GM19240 (cell line): ENCODE measurements at regions not wholly inside any gene's neighbourhood (a gene's known extent, or its start where the extent isn't known, plus 50 kb on each side); places are given as distances from the start of the nearest gene placed in this dataset.

Source experiments
- DNase-seq: peaks from one replicate; pipeline ENCODE4 v3.0.0; 2011; ENCODE audit warnings: low spot score; ENCODE audit not compliant: insufficient read length

DNA sequence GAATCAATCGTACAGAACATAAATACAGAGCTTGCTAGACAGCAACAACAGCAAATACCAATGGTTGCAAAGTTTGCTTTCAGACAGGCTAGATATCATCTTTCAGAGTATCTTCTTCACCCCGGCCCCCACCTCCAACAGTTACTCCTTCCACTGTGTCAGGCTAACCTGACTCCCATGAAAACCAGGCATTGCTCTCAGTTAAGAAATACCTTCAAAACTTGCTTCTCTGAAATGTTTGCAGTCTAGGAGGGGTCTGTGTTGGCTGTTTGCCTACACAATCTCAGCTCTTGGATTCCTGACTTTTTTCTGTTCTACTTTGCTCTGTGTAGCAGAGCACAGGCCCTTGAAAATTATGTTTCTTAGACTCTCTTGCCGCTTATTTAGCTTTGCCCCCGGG, 599.5 kb upstream of the SYT4 start:
- no peak for DNase-seq

DNA sequence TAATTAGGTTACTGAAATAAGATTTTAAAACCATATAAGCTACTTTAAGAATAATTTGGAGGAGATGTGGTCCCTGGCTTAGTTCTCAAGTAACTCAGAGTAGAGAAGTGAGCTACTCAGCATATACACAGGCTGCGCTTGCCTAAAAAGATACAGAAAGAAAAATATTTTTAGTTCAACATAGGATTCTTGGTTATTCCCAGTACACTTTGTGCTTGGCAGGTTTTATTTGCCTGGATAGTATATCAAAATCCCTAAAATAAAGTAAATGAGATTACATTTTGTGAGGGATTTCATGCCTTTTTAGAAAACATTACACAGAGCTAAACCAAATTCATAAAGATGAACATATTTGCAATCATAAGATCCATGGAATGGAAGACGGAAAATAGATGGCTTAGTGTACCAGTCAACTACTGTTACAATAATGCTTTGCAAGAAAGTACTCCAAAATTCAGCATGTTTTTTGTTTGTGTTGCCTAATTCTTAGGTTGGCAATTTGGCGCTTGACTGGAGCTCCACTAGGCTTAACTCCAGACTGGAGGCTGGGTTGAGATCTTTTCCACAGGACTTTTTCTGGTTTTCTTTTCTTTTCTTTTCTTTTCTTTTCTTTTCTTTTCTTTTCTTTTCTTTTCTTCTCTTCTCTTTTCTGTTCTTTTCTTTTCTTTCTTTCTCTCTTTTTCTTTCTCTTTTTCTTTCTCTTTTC, 600.5 kb upstream of the SYT4 start:
- DNase-seq, result no peak

DNA sequence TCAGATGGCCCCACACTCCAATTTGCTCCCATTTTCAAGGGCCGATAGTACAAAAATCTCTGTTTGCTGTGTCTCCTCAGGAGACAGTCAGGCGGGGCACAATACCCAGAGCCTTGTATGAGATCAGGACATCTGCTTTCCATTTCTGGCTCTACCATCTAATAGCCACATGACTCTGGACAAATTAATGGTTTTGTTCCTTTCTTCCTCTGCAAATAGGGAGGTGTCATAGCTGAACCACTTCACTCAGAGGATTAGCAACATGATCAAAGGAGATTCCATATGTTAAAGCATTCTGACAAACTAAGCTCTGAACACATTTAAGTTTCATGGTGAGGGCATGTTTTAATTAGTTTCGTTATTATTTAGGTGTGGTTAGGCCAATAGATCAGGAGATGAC, 602.1 kb upstream of the SYT4 start:
- DNase-seq, result no peak

GRCh38 chr18:43882358-43883055, 605.2 kb upstream of the SYT4 start:
- DNase-seq, result no peak

GRCh38 chr18:43883886-43884285, 606.6 kb upstream of the SYT4 start:
- DNase-seq, result no peak

DNA sequence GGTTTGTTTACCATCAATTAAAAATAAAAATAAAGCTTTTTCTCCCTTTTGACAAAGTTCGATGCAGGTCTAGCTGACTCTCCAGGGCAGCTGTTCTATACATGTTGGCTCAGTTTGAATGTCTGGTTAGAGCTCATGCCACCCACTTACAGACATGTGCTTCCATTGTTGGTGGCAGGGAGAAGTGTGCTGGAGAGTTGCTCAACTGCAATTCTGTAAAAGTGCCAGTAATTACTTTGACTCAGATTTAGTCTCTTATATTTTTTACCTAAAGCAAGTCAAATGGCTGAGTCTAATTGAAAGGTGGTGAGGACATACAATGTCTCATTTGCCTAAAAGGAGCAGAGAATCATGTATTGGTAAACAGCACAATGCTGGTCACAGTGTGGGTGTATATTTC, 609.1 kb upstream of the SYT4 start:
- no peak for DNase-seq

GRCh38 chr18:43887491-43887890, 610.2 kb upstream of the SYT4 start:
- no peak for DNase-seq

DNA sequence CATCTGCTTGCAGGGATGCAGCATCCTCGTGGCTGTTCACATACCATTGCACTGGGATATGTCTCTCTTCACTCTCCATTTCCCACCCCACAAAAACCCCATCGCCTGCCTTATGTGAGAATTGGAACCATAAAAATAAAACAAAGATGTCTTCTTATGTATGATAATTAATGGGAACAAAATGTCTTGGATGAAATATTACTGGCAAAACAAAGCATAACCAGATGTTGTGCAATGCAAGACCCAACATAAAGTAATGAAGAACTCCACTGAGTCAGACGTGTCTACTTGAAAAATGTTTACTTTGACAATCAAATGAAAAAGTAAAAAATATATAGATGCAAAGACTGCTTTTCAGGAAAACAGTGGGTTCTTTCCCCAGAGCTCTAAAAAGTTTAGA, 611.3 kb upstream of the SYT4 start:
- no peak for DNase-seq

GRCh38 chr18:43893001-43893637, 615.8 kb upstream of the SYT4 start:
- DNase-seq, result no peak

DNA sequence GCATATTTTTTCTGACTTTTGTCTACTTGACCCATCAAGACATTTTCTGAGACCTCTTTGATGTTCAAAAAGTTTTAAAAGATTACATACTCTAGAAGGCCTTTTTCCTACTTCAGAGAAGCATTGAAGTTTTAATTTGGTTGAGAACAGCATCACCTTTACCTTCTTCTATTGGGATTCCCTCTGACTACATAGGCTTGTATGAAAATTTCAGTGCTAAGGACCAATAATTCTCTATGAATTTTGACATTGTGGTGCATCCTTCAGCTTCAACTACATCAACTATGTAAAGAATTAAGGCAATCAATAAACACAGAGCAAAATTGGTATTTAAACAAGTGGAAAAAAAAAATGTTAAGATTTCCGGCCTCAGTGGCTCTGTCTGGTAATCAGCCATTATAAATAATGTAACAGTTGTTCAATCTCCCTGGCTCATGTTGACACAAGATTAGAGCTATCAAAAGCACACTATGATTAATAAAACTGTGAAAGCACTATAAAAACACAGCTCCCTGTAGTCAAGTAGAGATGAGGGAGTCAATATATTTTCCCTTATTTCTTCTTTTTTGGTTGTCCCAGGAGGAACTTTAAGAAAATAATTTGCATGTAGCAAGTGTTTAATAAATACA, 627.0 kb upstream of the SYT4 start:
- DNase-seq, result no peak

GRCh38 chr18:43914018-43914417, 636.7 kb upstream of the SYT4 start:
- no peak for DNase-seq

GRCh38 chr18:43916984-43917383, 639.7 kb upstream of the SYT4 start:
- DNase-seq, result no peak

DNA sequence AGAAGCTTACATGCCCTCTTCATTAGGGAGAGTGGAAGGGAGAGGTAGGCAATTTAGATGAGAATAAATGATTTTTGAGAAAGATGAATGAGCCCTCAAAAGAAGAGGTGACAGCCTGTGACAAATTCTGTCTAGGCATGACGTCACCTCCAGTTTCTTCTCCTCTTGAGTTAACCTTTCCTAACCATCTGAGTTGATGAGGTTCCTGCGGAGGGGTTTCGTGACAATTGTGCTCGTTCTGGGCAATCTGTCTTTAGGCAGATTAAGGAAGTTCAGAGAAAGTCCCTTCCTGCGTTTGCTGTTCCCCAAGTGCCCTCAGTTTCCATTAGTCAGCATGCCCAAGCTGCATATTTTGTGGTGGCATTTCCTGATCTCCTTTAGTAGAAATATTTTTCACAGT, 640.2 kb upstream of the SYT4 start:
- no peak for DNase-seq

DNA sequence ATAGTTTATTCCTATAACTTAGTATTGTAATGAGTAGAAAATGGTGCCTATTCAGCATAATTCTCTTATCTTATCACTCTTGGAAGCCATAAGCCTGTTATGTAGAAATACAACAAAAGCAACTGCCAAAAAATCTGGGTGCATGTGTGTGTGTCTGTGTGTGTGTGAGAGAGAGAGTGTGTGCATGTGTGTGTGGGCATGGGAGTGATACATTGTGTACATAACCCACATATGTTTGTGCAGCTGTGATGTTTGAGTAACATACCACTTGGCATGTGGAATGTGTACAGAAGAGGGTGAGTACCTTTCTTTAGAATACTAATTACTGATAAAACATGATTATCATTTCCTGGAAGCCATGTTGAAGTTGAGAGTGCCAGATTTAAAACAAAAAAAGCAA, 642.3 kb upstream of the SYT4 start:
- no peak for DNase-seq

DNA sequence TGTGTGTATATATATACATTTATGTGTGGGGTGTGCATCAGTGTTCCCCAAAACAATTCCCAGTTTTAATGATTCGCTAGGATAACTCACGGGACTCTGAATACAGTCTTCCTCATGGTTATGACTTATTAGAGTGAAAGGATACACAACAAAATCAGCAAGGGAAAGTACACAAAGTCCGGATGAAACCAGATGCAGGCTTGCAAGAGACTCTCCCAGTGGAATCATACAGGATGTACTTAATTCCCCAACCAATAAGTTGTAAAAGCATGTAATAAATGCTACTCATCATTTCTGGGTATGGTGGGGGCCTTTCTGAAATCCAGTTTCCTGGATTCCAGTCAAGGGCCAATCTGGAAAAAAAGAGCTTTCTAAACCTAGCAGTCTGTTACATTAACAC, 654.1 kb upstream of the SYT4 start:
- no peak for DNase-seq

DNA sequence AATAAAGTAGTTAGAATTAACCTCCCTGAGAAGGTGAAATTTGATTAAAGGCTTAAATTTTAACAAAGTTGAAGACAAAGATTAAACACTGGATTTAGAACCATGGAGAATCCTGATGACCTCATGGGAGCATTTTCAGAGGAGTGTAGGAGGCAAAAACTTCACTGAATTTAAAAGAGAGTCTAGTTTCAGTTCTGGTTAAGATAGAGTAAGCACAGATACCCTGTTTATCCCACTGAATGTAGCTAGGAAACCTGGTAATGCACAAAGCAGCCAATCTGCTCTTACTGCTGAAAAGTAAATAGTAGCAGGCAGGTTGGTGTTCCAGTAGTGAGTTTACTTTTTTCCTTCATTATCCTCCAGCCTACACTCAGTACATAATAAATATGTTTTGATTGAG, 654.9 kb upstream of the SYT4 start:
- no peak for DNase-seq

DNA sequence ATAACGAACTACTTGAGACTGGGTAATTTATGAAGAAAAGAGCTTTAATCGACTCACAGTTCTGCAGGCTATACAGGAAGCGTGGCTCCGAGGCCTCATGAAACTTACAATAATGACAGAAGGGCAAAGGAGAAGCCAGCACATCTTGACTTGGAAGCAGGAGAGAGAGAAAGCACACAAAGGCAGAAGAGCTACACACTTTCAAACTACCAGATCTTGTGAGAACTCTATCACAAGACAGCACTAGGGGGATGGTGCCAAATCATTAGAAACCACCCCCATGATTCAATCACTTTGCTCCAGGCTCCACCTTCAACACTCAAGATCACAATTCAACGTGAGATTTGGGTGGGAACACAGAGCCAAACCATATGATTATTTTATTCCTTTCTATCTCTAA, 655.9 kb upstream of the SYT4 start:
- DNase-seq, result no peak

GRCh38 chr18:43934322-43934721, 657.0 kb upstream of the SYT4 start:
- no peak for DNase-seq

DNA sequence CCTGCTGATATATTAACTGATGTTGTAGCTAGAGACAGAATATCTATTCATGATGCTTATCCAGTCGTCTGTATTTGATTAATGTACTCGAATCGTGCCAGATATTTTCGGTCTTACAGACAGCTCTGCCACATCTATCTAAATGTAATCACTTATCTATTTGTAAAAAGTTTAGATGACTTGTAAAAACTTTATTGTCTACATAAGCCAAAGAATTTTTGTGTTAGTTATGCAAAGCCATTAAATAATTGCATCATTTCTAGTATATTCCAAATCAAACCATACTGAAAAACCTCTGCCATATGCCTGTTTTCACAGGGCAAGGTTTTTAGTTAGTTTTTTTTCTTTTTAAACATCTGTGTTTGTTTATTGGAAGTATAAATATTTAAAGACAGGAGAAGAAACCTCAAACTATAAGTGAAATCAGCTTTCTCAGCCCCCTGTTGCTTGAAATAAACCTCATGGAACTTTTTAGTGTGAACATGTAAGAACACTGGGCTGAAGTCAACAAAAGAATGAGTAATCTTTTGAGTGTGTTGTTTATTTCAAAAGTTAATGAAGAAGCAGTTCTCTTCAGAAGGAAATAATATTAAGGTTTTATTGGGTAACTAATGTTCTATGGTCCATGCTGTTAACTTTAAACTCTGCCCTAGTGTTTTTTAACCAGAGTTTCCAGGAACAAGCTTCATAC, 657.6 kb upstream of the SYT4 start:
- no peak for DNase-seq

GRCh38 chr18:43936176-43936575, 658.9 kb upstream of the SYT4 start:
- DNase-seq, result no peak

DNA sequence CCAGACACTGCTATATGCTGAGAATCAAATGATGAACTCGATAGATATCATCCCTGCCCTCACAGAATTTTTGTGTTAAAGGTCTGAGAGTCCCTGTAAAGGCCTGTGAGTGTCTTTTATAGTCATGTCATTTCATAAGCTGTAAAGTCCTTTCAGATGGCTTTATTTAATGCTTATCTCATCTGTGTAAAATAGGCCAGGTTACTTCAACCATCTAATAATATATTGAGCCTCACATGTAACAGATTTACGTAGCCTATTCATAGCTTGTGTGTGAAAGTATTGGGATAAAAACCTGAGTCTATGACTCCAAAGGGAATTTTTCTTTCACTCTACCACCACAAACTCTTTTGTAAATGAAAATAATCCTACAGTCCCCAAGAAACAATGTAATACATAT, 672.0 kb upstream of the SYT4 start:
- no peak for DNase-seq

DNA sequence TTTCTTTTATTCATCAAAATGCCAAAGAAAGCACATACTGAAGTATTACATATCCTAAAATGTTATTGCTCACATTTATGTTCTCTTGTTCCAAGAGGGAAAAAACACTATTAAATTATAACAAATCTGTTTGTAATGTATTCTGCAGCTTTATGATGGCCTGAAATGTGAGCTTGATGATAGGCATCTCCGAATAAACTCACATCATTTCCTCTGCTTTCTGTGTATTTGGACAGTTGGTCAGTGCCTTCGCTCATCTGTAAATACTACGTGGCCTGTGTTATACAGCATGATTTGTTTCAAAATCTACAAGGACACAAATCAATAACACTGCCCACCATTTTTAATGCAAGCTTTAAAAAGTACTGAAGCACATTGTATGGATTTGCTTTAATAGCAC, 672.8 kb upstream of the SYT4 start:
- no peak for DNase-seq
